GM19035 (cell line): ENCODE measurements at regions not wholly inside any gene's neighbourhood (a gene's known extent, or its start where the extent isn't known, plus 50 kb on each side); places are given as distances from the start of the nearest gene placed in this dataset.

ENCODE experiments used
- ATAC-seq: cut with Tn5 transposase; IDR thresholded peaks from one replicate; pipeline ENCODE4 v1.9.1; 2021; ENCODE audit not compliant: unreplicated experiment

DNA sequence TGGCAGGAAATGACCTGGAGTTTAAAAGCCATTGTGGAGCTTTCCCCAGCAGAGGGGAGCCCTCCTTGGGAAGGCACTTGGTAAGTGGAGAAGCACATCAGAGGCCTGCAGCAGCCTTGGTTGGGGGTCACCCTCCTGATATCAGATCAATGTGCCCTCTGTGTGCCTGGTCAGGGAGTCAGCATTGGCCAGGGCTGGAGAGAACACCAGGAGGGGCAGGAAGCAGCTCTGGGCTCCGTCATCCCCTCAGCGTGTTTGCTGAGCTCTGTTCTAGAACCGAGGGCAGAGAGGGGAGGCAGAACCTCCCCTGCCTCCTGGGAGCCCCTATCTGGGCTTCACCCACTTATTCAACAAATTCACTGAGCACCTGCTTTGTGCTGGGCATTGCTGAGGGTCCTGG lies 846.0 kb downstream of the TBC1D22A start:
- ATAC-seq, result no peak

DNA sequence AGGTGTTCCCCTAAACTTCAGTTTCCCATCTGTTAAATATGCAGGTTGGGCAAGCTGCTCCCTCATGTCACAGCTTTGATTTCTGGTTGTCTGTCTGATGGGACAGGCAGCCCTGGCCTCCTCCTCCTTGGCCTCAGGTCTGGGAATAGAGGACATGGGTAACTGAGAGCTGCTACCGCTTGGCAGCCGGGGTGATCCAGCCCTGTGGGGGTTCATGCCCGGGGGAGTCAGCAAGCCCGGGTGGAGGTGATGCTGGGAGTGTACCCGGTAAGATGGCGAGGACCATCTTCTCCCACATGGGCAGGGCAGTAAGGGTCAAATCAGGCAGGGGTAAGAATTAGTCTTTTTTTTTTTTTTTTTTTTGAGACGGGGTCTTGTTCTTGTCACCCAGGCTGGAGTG lies 845.0 kb downstream of the TBC1D22A start:
- no peak for ATAC-seq

DNA sequence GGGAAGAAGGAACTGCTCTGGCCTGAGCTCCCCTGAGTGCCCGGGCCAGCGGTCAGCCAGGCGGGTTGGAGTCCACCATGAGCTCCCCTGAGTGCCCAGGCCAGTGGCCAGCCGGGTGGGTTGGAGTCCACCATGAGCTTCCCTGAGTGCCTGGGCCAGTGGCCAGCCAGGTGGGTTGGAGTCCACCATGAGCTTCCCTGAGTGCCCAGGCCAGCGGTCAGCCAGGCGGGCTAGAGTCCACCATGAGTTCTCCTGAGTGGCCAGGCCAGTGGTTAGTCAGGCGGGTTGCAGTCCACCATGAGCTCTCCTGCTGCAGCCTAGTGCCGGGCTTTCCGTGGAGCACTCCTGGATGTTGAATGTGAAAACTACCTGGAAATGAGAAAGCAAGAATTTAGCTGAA lies 844.0 kb downstream of the TBC1D22A start:
- ATAC-seq, result no peak

DNA sequence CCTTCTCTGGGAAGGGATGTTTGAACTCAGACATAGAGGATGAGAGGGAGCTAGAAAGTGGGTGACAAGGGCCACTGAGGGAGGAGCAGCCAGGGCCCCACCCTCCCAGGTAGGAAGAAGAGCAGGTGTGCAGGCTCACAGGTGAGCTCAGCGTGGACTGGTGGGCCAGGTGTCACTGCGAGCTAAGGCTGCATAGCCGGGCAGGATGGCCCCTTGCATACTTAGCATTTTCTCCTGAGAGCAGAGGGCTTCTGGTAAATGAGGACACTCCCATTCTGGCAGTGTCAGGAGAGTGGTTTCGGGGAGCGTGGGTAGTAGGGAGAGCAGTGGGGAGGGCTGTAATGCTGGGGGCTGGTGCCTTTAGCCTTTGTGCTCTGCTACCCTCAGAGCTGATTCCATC lies 843.4 kb downstream of the TBC1D22A start:
- ATAC-seq, result no peak

DNA sequence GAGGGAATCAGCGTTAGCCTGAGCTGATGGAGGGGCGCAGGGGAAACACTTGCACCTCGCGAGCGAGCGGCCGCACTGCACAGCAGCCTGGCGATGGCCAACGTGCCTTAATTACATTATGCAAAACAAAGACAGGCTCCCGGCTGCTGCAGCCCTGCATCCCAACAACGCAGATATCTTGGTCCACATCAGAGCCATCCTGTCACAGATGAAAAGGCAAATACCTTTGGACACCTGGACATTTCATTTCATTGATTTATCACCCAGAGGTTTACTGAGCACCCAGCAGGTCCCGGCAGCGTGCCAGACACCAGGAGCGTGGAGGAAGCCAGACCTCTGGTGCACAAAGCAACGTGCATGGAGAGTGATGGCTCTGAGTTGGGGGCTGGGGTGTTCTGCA lies 843.0 kb downstream of the TBC1D22A start:
- ATAC-seq, result no peak

DNA sequence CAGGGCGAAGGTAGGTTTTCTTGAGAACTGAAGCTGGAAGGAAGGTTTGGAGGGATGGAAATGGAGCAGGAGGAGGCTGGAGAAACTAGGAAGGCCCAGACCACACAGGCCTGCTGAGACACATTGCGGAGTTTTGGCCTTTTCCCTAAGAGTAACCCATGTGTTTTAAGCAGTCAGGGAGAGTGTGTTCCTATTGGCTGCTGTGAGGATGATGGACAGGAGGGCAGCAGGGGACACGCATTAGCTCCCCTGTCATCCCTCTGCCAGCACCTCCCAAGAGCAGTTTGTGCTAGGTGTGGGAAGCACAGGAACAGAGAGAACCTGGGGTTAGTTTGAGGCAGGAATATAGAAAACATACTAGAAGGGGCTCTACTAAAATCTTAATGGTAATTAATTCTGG lies 842.1 kb downstream of the TBC1D22A start:
- no peak for ATAC-seq

DNA sequence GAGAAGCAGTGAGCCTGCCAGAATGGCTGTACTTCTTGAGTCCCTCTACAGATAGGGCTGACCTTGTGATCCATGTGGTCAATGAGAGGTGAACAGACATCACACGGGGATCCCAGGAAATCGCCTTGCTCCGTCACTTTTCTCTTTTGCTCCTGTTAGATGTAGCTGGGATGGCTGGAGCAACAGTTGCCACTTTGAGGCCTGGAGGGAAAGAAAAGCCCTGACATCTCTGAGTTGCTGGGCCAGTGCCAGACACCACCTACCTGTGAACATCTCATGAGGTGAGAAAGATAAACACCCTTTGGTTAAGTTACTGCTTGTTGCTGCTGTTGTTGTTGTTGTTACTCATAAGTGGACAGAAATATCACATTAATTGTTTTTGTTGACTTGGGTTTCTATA lies 840.3 kb downstream of the TBC1D22A start:
- ATAC-seq, result no peak

DNA sequence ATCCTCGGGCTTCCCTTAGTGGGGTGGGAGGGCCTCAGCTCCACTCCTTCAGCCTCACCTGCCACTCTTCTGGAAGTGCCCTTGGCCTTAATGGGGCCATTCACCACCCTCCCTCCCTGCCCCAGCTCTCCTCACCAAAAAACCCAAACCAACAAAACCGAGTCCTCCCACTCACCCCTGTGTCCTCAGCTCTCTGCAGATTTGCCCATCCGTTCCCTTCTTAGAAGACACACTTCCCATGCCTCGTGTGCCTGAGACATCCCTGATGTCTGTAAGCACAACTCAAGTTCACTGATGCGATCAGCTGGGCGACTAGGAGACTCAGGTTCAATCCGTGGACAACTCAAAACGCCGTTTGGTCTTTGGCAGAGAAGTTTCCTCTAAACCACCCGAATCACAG lies 839.2 kb downstream of the TBC1D22A start:
- ATAC-seq, result no peak

DNA sequence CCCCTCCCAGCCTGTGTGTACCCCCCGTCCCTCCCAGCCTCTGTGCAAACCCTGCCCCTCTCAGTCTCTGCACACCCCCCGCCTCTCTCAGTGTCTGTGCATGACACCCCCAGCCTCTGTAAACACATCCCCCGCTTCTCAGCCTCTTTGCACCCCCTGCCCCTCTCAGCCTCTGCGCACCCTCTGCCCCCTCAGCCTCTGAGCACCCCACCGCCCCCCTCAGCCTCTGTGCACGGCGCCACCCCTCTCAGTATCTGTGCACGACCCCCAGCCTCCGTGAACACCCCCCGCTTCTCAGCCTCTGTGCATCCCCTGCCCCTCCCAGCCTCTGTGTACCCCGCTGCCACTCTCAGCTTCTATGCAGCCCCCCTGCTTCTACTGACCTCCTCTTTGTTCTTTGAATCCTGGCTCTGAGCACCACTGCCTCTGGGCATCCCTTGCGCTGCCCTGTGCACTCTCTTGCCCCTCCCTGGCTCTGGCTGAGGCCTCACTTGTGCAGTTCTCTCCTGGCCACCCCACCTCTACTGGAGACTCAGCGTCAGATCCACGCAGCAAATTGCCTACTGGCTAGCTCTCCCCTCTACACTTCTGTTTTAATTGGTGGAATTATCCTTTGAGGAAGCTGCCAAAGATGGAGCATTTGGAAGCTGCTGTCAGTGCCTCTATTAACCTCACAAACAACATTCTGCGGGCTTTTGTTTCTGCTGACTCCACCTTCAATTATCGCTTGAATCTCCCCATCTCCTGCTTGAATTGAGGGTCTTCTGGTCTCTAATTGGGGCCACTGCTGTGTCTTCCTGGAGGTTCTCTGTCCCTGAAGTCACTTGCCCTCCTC lies 838.6 kb downstream of the TBC1D22A start:
- ATAC-seq, result no peak

DNA sequence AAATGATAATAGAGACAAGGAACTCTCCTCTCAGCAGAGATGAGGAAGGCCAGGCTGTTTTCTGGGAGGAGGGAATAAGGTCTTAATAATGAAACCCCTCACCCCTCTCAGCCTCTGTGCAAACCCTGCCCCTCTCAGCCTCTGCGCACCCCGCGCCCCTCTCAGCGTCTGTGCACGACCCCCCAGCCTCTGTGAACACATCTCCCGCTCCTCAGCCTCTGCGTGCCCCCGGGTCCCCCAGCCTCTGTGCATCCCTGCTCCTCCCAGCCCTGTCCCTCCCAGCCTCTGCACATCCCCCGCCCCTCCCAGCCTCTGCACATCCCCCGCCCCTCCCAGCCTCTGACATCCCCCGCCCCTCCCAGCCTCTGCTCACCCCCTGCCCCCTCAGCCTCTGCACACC lies 837.8 kb downstream of the TBC1D22A start:
- ATAC-seq, result no peak

DNA sequence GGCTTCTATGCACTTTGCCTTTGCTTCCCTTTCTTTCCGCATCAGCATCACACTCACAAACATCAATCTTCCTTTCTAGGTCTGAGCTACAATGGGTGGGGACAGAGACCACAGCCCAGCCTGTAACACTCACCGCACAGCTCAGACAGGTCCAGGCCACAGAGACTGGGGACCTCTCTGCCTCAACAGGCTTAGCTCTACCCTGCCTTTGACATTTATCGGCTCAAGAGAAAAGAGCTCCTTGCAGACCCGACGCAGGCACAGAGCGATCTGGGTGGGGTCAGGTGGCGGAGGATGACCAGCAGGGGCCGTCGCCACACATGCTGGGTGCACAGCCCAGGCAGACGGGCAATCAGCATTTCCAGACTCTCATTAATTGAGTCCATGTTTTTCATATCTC lies 837.3 kb downstream of the TBC1D22A start:
- no peak for ATAC-seq

DNA sequence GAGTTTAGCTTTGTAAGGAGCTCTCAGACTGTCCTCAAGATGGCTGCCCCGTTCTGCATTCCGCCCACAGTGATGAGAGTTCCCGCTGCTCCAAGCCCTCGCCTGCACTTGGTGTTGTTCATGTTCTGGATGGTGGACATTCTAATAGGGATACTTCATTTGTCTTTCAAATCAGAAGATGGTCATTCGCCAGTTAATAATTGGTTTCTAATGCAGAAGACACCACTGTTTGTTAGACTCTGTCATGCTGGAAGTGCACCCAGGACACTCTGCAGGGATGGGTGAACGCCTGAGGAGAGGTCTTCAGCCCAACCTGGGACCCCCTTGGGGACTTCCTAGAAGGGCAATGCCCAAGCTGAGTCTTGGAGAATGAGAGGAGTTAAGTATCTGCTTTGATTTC lies 836.4 kb downstream of the TBC1D22A start:
- no peak for ATAC-seq

DNA sequence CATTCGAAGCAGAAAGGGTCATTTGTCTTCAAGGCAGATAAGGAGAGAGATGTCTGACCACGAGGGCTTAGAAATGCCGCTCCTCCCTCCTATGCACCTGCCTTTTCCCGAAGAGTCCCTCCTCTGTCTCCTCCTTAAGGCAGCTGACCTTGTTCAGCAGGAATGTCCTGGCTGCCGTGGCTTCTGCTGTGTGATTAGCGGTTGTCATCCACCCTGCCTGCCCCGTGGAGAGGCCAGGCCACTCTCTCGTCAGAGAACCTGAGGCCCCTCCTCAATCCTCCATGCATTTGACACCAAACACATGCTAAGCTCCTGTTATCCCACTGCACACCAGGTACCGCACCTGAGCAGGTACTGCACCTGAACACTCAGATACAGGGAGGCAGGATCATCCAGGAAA lies 834.6 kb downstream of the TBC1D22A start:
- no peak for ATAC-seq

DNA sequence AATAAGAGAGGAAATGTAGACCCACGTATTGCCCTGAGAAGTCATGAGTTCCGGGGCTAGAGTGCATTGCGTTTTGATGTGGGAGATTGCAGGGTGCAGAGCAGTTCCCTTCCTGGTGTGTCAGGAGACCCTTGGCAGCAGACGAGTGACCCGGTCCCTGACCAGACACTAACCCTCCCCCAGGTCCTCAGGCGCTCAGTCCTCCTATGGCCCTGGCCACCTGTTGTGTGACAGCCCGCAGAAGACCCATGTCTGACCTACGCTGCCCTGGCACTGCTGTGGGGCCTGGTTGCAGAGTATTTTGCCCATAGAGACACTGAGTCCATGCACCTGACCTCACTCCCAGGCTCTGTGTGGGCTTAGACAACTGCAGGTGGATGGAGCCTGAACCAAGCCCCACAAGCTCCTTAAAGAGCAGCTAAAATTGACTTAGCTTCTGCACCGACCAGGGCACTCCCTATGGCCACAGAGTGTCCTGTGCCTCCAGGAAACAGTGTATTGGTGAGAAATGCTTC lies 833.8 kb downstream of the TBC1D22A start:
- no peak for ATAC-seq

DNA sequence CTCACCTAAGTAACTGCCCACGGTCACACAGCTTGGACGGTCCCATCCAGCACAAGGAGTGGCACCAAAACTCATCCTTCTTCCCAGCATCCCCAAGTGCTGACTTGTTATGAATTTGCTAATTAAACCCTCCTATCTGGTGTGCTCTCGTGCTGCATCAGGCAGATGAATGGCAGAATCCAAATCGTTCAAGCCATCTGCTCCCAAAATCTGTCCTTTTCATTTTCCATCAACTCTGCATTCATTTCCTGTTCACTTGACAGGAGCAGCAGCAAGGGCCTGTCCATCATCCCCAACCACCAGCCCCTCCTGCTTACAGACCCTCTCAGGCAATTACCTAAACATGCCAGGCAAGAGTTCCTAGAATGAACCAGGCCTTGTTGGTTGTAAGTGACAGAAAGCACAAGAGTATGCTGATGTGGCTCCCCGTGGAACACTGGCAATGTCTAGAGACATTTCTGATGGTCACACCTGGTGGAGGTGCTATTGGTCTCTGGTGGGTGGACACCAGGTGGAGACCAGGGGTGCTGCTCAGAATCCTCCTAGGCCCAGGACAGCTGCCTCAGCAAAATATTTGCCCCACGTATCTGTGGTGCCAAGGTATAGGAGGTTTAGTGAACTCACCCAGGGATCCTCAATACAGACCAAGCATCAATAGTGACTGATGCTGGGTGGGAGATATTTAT lies 832.5 kb downstream of the TBC1D22A start:
- no peak for ATAC-seq

DNA sequence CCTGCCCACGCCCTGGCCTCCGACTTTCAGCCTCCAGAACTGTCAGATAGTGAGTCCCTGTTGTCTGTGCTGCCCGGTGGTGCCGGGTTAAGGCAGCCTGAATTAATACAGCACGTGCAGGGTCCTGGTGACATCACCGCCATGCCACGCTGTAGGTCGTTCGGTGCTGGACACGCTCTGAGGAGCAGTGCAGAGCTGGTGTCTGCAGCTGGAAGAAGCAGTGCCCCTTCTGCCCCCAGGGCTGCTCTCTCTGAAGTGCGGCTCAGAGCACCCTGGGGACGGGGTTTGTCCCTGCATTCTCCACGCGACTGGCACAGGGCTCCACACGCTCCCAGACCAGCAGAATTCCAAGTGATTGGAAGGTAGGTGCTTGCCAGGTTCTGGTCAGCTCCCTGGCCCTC lies 831.5 kb downstream of the TBC1D22A start:
- ATAC-seq, result no peak

DNA sequence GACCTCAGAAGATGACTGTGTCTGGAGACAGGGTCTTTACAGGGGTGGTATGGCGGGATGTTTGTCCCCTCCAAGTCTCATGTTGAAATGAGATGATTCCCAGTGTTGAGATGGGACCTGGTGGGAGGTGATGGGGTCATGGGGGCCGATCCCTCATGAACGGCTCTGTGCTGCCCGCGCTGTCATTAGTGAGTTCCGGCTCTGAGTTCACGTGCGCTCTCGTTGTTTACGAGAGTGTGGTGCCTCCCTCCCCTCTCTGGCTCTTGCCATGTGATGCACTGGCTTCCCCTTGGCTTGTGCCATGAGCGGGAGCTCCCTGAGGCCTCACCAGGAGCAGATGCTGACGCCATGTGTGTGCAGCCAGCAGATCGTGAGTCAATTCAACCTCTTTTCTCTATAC lies 830.8 kb downstream of the TBC1D22A start:
- ATAC-seq, result no peak

DNA sequence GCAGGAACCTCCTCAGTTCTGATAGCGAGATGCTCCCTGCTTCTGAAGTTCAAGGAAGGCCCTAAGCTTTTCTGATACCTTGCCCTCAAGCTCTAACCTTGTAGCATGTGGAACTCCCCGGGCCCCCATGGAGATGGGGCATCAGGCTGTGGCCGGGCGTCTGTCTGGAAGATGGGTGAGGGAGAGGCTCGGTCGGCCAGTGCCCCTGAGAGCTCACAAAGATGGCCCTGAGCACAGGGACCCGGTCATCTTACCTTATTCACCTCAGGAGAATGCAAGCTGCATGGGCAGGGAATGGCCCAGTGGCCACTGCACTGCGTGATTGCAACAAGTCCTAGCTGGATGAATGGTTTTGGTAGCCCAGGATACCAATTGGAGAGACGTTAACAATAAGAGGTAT lies 830.3 kb downstream of the TBC1D22A start:
- no peak for ATAC-seq

DNA sequence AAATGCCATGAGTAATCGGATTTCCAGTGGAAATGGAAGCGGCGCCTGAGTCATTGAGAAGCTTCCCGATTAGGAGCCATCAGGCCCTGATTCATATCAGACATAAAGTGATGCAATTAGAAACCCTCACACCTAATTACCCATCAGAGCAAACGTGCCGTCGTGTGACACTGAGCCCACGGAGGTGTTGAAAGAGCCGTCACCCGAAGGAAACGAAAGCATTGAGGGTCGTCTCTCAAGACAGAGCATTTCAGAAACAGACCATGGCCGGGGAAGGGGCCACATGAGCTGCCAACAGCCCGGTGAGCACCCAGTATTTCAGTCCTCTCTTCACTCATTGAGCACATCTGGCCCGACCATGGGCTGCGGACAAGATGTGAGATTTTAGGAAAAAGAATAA lies 829.3 kb downstream of the TBC1D22A start:
- no peak for ATAC-seq

DNA sequence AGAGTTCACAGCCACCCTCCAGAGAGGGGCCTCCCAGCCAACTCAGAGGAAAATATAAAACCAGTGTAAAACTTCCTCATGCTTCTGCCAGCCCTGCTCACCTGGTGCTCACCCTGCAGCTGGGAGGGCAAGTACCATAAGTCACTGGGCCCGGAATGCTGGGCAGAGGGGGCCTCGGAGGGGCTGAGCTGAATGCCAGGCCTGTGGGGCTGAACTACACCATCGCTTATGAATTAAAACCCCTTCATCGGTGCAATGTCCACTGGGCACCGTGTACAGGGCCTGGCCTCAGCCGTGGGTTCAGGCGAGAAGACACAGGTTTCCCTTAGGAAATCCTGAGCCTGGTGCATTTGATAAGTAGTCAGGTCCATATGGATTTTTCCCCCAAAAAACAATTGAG lies 828.6 kb downstream of the TBC1D22A start:
- ATAC-seq, result no peak

DNA sequence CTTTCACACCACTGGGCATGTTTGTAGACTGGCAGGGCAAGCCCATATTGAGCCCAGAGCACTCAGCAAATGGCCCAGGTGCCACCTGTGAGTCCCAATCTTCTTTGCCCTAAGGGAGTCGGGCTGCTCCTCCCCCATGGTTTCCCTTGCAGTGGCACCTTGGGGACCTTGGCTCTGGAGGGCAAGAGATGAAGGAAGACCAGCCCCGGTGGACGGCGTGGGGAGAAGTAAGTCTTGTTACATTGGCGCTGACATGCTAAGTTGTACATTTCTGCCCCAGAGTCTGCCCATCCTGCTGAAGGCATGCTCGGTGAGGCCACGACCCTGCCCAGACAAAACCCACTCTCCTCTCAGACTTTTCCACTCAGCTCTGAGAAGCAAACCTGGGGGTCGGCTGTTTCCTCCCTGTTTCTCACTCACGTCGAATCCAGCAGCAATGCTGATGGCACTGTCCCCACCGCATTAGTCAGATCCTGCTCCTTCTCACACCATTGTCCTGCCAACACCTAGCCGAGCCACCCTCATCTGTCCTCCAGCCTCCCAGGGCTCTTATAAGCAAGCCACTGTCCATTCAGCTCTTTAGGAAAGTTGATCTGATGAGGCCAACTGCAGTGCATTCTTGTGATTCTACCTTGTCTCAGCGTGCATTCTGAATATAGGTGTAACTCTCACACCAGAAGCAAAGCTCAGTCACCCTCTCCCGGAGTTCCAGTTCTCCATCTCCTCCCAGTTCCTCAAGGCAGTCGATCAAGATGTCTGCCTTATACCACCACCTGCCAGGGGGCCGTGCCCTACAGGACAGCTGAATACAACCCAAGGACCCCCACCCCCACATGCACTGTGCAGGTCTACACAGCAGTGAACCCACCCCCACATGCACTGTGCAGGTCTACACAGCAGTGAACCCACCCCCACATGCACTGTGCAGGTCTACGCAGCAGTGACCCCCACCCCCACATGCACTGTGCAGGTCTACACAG lies 827.1 kb downstream of the TBC1D22A start:
- no peak for ATAC-seq
